HG03139 (cell line): ENCODE measurements at regions not wholly inside any gene's neighbourhood (a gene's known extent, or its start where the extent isn't known, plus 50 kb on each side); places are given as distances from the start of the nearest gene placed in this dataset.

Experiments
- ATAC-seq: cut with Tn5 transposase; IDR thresholded peaks from one replicate; pipeline ENCODE4 v1.9.1; 2021; ENCODE audit not compliant: unreplicated experiment

- ATAC-seq = no peak
Measured at GRCh38 chr11:35076201-35077100, 62.5 kb upstream of the CD44 start.

DNA sequence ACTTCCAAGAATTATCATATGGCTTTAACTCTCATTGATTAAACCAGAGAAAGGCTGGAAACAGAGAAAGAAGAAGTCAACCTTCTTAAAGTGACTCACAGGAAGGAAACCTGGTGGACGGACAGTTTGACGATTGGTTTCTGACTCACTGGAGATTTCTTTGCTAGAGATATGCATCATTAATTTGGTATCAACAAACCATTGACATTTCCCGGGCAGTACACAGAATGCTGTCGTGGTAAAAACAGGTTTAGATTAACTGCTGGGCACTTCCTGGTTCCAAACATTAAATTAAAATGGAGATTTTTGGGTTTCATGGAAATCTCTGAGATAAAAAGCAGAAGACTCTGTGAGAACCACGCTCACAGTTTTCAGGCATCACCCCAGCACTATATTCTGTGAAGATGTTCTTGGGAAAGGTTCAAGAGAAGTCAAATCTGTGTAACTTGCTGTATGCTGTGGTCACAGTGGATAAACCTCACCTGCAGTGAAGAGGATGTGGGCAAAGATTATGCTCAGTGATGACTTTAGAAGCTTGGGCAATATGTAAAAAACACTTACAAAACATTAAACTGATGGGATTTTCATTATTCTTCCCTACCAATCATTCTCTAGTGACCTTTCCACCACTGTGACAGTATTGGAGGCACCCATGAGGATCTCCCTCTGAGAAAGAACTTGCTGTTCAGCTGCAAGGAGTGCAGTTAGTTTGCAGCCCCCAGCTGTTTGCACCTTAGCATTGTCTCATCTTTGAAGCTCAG lies 61.1 kb upstream of the CD44 start:
- peak; percentile 42 for ATAC-seq

GRCh38 chr11:35078470-35078735 lies 60.6 kb upstream of the CD44 start:
- ATAC-seq = no peak

GRCh38 chr11:35079611-35080010 lies 59.4 kb upstream of the CD44 start:
- no peak for ATAC-seq

GRCh38 chr11:35082321-35083180 lies 56.4 kb upstream of the CD44 start:
- peak; percentile 72 for ATAC-seq

DNA sequence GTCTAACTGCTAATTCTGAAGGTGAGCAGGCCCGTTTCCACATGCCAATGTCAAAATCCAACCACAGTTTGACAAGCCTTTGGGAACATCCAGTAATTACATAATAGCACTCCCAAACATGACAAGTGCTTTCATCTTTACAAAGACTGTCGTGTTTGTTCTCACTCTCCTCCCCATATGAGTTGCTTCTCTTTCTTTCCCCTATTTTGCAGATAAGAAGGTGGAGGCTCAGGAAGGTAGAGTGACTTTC lies 55.9 kb upstream of the CD44 start:
- no peak for ATAC-seq

- ATAC-seq = peak; percentile 47
Measured at GRCh38 chr11:35083431-35084238, 55.3 kb upstream of the CD44 start.

DNA sequence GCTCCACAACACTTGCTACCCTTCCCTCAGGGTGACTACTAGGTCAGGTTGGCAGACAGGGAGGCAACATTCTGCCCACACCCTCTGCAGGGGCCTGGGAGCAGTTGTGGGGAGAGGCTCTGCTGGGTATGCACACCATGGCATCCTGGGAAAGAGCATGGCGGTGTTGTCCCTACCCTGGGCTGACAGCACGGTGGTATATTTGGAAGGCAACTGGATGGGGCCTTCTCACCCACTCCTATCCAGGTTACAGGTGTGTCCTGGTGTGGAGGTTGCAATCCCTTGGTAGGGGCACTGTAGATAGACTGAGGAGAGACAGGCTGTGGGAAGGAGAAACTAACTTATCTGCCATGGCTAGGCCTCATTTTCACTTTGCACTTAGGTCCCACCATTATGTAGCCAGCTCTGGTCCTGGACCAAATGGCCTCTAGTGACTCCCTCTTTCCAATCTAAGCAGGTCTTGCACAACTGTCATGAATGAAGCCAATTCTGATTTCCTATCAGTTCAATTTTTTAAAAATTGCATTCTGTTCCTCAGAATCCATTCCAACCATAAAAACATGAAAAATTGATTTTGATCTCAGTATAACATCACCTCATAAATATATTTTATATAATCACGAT lies 54.0 kb upstream of the CD44 start:
- no peak for ATAC-seq

DNA sequence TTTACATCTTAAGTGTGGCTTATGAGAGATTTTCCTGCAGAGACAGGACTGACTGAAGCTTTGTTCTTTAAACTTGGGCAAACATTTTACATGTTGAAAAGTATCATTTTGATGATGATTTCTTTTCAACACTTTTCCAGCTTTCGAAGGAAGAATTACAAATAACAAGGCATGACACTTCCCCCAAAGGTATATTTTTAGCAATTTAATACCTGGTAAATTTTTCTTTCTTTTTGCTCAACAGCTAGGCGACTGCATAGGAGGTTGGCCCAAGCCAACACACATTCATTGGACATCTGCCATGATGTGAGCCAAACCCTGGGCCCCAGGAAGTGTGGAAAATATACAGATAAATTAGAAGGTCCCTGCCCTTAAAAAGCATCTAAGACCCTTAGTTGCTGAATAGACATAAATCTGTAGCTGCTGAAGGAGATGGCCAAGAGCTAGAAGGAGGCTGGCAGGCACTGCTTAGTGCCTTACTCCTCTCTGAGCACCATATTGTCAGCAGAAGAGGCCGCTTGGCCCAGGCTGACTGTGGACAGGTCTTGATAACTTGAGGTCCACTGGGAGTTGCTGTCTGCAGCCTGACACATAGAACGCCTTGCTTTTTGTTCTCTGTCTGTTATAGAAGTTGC lies 53.3 kb upstream of the CD44 start:
- ATAC-seq = no peak

- ATAC-seq = no peak
Measured at GRCh38 chr11:35087648-35088047, 51.3 kb upstream of the CD44 start.

DNA sequence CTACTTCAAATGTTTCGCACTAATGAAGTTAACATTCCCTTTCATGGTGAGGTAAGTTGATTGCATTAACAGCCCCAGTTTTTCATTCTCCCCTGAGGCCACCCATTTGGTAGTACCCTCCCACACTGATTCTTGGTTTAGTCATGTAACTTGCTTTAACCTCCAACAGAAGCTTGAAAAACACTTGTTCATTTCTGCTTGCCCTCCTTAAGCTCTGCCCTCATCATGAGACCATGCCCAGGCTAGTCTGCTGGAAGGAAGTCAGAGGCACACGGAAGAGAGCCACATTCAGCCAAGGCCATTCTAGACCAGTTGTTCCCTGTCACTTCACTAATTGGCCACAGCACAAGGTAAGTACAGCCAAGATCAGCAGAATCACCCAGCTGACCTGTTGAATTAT lies 50.7 kb upstream of the CD44 start:
- ATAC-seq = no peak

DNA sequence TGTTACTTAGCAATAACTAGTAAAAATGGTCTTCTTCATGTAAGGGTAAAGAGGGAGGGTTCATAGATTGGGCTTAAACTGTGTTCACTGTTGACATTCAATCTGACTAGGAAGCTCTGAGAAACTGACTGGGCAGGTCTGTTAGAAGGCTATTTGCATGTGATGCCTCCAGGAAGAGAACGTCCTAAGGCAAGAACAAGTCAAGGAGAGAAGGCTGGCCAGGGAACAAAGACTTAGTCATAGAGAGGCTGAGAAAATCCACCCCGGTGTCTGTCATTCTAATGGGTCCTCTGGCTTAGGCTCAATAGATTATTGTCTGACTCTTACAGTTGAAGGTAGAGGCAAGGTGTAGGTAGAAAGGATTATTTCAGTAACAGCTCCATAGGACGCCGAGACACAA lies 50.3 kb upstream of the CD44 start:
- ATAC-seq = no peak
